Stimulated activated CD8-positive, alpha-beta memory T cell treated with anti-CD3 and anti-CD28 coated beads, Interleukin-15, amount 100 ng/mL, for 48 hours (primary cell): ENCODE measurements at regions not wholly inside any gene's neighbourhood (a gene's known extent, or its start where the extent isn't known, plus 50 kb on each side); places are given as distances from the start of the nearest gene placed in this dataset.

ENCODE experiments used
- DNase-seq, 2 donors: peaks; one replicate each; pipeline ENCODE4 v3.0.0-alpha.2; 2020; ENCODE audit warnings: low read depth in 2 of 2

DNA sequence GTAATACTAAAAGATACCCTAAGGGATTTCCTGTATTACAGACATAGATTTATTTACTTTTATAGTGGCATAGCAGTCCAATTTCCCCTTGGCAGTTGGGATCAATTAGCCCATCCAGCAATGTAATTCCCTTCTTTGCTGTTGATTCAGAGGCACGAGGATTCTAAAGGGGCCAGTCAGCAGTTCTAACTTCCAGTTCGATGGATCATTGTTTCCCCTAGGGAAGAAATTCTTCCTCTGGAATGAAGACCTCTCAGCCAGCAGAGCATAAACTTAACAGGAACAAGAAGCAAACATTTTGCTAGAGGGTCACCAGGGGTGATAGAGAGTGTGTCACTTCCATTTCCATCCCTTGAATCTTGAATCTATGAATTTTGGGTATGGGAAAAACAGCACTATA, 395.7 kb upstream of the NOVA1 start:
- DNase-seq = no peak

DNA sequence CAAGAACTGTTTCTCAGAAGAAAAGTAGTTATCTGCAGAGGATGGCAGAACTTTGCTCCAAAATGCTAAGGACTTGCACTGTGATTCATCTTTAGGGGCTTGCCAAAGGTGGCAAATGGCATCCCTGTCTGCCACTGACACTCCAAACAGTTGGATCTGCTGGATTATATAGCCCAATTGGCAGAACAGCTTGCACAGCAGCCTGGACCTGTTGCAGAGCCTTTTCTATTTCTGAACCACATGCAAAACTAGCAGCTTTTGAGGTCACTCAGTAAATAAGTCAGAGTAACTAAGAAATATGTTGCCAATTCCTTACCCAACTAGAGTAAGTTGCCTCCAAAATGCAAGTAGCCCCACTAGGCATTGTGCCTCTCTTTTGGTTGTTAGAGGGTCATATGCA, 397.5 kb upstream of the NOVA1 start:
- no peak for DNase-seq

DNA sequence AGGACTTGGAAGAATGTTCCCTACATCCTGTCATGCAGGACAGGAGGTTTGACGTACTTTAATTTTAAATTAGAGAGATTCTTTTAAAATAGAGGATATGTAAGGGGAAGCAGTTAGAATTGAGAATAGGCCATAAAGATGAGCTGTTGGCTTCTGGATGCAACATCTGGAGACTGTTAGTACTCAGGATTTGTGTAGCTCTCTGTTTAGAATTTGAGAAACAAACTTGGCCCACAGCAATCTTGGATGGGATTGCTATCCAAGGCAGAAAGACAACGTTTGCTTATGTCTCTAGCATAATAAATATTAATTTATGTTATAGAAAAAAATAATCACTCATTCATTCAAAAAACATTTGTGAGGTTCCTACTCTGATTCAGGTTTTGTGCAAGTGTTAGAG, 398.4 kb upstream of the NOVA1 start:
- no peak for DNase-seq

DNA sequence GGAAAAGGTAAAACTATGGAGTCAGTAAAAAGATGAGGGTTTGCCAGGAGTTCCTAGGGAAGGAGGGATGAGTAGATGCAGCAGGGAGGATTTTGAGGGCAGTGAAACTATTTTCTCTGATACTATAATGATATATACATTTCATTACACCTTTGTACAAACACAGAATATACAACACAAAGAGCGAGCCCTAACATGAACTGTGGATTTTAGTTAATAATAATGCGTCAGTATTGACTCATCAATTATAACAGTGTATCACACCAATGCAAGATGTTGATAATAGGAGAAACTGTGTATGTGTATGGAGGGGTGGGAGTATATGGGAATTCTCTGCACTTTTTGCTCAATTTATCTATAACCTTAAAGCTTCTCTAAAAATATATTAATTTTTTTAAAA, 404.3 kb upstream of the NOVA1 start:
- DNase-seq = no peak

DNA sequence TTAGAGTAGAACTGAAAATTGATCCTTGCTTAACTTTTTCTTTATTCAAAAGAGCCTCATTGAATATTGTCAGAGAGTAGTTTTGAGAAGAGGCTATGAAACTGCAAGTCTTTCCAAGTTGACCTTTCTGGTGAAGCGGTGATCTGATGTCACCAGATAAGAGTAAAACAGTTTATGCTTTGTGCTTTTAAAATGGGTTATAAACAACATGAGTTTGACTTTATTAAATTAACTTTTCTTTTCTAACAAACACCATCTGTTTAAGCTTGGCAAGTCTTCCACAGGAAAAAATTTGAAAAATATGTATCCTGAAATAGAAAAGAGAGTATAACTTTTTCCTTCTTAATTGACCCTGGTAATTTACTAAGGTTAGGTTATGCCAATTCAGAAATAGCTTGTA, 408.7 kb upstream of the NOVA1 start:
- no peak for DNase-seq

DNA sequence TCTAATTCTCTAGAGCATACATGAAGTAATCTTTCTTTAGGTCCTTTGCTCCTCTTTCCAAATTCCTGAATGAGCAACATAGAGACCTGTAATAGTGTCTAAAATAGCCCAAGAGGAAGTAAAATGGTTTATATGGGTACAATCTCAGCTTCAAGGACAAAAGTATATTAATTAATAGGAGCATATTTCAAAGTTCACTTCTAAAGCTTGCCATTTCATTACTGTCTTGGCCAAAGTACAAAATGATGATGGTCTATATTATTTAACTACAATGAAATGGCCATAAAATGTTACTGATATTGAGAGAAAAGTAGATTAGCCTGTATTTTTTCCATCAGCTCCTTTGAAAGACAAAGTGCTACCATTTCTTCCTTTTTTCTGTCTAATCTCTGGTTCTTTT, 410.4 kb upstream of the NOVA1 start:
- DNase-seq = no peak

DNA sequence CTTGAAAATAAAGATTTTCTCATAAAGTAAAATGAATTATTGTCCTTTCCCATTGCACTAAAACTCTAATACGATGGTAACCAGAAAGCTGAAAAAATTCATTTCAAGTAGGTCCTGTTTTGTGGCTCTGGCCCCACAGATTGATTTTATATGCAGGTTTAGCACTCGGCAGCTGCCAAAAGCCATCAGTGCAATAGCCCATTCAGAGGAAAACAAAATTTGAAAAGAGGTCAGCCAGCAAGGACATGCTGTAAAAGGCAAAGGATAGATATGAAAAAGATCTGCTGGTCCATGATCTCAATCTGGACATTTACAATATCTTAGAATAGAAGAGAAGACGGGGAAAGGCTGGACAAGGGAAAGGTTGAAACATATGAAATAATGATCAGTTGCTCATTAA, 414.8 kb upstream of the NOVA1 start:
- DNase-seq = no peak

DNA sequence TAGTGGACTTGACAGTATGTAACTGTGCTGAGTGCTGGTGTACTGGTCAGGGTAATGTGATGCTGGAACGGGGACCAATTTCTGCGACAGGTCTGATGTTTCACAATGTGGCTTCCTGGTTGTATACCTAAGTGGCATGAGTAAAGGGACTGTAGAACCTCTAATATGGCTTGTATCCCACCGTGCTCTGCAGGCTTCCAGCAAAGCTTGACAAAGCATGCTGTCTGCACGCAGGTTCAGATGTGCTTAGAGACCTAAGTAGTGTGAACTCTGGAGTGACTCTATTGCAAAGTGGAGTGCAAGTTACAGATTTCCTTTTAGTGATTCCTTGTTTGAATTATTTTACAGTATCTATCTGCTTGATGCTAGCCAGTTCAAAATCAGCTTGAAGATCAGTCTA, 415.8 kb upstream of the NOVA1 start:
- no peak for DNase-seq

DNA sequence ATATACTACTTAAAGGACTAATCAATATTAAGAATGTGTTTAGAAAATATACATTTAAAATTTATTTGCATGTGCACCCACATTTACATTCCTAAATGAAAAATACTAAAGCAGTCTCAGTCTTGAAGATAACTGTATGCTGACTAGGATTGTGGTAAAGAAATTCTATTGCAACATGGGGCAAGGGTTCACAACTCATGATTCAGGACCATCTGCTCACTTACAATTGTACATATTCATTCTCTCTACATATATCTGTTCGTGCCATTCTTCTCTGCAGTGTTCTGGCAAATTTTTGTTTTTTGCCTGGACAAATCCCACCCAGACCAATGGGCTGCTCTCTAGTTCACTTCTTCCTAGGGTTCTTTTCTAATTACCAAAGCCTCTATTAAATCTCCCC, 417.2 kb upstream of the NOVA1 start:
- DNase-seq = no peak

DNA sequence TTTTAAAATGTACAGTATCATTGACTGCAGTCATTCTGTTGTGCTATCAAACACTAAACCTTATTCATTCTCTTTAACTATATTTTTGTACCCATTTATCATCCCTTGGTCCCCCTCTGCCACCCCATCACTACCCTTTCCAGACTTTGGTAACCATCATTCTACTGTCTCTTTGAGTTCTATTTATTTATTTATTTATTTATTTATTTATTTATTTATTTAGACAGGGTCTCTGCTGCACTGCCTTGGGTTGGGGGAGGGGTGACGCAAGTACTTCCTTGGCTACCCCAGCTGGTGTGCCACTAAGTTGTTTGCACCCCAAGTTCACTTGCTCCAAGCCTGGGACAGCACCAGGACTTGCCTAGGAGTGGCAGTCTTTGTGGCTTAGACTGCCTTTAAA, 427.8 kb upstream of the NOVA1 start:
- DNase-seq = no peak

DNA sequence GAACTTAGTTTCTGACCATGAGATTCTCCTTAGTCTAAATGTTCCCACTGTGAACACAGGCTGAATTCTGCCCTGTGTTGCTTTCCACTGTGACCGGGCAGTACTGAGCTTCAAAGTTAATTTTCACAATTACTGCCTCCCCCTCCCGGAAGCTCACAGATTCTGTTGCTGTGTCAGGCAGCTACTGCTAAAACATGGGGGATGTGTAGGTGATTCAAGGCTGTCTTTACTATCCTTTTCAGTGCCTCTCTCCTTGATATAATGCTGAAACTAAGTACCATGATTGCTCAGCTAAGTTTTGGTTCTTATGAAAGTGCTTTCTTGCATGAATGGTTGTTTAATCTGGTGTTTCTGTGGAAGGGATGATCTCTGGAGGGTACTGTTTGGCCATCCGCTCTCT, 428.3 kb upstream of the NOVA1 start:
- DNase-seq = no peak

DNA sequence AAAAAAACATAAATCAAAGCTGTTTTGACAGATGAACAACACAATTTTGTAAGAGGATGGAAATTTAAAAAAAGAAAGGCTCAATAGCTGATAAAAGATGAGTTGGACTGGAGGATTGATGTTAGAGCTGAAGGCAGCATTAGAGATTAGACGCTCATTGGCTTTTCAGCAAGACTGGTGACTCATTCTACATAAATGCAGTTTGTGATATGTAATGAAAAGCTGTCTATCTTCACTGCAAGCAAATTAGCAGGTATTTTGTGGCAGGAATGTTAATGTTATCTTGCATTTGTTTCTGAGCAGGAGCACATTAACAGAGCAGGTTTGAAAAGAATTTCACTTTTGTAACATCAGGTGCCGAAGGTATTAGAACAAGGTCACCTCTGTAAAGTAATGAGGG, 442.7 kb upstream of the NOVA1 start:
- DNase-seq = no peak

DNA sequence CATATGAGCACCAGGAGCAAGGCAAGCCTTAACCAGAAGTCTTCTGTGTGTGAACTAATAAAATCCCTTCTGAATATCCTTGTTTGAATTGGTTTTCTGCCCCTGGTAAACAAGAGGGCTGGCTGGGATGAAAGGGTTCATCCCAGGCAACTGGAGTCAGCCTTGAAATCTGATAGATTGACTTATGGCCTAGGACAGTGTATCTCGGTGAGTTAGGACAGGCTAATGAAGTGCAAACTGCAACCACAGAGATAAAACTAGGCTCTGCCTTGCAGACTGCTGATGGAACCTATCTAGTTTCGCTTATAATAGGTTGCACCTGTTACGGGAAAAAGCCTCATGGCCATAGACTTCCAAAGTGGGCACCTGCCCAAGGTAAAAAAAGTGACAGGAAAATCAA, 451.9 kb upstream of the NOVA1 start:
- DNase-seq = no peak

DNA sequence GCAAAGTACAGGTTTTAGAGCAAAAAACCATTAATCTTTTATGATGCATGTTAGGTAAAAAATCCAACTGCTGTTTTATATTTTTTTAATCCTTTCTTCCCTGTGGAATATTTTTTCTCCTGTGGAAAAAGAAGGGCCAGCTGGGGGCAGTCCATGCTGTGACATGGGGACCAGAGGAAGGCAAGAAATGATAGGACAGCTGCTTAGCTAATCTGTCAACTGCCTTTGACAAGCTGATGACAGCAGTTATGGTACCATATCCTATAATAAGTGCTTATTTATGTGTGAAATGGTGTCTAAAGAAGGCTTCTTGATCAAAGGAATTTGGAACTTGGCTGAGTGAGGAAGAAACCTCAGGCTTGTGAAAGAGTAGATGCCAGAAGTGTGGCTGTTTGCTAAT, 452.4 kb upstream of the NOVA1 start:
- no peak for DNase-seq

DNA sequence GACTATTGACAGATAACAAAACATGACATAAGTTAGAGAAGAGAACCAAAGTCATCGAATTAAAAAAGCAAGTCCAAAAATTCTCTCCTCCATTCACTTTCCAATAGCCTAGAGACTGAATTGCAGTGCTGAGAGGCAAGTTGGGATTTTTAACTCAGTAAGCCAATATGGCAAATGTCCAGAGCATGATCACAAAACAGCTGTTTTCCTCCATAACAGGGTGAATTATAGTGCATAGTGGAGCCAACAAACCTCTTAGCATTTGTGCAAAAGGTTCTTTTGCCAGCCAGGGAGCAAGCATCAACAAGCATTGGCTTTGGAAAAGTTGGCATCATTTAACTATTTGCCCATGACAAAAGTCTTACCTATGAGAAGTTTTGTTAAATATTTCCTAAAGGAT, 458.8 kb upstream of the NOVA1 start:
- DNase-seq = no peak

DNA sequence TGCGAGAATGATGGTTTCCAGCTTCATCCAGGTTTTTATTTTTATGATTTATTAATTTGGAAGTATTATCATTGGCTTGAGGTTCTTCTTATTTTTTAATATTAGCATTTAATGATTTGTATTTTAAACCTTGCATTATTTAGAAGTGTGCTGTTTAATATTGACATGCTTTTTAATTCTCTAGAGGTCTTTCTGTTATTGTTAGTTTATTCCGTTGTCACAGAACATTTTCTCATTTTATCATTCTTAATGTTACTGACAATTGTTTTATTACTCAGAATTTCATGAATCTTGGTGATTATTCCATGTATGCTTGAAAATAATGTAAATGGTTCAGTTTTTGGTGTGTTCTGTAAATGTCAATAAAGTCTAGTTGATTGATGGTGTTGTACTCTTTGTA, 463.5 kb upstream of the NOVA1 start:
- no peak for DNase-seq

DNA sequence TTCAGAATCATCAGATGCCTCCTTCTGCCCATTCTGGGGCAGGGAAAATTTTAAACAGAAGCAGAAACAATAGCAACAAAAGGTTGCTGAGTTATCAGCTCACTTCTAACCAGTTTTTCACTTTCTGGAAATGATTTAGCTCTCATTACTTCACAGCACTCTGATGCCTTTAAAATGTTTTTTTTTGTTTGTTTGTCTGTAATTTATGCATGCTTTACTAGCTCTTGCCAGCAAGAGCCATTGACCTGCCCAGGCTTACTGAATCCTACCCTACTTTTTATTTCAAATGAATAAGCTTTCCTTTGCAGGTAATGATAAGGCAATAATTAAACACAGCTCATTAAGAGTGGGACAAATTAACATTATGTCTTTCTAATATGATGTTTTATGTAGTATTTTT, 466.1 kb upstream of the NOVA1 start:
- no peak for DNase-seq

DNA sequence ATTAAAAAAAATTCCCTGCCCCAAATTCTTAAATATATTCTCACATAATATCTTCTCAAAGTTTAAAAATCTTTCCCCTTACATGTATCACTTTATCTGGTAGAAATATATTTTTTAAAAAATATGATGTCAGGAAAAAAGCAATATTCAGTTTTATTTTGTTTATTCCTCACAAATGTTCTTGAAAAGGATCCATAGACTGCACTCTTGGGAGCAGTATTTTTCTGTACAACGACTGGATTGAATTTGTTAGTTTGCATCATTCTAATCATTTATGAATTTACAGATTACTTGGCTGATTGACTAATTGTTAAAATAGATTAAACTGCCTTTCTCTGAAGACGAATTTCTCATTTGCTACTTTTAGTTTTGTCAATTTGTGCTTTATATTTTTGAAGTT, 468.1 kb upstream of the NOVA1 start:
- DNase-seq = no peak

DNA sequence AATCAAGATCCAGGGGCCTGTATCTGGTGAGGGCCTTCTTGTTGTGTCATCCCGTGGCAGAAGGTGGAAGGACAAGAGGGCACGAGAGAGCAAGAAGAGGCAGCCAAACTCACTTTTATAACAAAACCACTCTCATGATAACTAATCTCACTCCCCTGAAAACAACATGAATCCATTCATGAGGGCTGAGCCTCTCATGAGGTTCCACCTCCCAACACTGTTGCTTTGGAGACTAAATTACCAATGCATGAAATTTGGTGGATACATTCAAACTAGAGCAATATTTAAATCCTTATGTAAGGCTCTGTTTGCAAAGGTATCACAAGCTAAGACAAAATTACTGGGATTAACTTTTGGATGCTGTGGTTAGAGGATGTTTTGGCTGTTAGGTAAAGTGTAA, 470.1 kb upstream of the NOVA1 start:
- no peak for DNase-seq

DNA sequence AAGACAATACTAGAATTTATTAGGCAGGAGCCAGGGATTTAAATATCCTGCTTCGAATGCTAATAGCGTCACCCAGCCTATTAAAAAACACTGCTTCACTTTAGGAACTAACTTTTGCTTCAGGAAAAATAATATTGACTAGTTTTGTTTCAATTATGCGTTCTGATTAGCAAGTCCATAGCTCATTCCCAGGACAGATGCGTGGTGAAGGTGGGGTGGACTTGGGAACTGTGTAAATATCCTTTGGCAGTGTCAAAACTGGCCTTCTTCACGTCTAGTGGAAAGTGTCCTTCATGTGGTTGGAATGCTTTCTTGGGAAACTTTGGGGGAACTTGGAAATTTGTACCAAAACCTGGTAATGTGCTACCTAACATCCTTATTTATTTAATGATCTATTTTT, 474.8 kb upstream of the NOVA1 start:
- no peak for DNase-seq

DNA sequence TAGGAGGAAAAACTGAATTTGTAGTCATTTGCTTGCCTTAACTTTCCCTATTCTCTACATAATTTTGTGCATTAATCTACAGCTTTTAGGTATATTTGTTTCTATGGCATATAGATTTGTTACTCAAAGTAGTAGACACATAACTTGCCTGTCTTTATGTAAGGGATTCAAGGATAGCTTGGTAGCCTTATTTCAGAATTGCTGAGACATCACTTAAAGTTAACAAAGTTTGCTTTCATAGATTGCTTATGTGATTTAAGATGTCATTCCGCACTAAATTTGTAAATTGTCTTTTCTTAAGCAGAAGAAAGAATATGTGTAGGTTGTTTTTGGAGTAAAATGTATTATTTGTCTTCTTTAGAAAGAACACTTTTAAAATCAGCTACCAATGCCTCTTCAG, 477.7 kb upstream of the NOVA1 start:
- DNase-seq = no peak

DNA sequence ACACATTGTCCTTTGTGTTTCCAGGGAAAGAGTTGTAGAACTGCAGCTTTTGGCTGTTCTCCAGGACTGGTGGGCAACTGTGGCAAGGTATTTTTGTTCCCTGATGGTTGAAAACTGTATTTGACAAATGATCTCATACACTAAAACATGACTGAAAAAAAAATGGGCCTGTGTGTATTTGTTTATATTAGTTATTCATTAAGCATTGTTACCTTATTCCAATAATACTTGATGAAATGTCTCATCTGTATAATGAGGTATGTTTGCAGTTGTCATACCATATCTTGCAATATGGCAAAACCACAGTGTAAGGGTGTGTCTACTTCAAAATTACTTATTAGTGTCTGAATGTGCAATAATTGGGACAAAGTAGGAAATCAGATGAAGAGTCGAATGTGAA, 479.4 kb upstream of the NOVA1 start:
- DNase-seq = no peak

DNA sequence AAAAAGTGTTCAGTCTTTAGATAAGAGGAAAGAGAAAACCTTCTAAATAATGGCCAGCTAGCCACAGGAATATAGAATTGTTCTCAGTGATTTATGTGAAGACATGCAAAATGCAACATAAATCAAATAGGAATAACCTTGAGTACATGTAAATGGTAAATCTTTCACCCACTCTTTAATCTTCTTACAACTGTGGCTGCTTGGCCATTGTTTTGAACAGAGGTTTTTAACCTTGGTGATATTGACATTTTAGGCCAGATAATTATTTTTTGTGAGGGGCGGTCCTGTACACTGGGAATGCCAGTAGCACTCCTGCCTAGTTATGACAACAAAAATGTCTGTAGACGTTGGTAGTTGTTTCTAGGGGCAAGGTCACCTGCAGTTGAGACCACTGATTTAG, 479.9 kb upstream of the NOVA1 start:
- no peak for DNase-seq

DNA sequence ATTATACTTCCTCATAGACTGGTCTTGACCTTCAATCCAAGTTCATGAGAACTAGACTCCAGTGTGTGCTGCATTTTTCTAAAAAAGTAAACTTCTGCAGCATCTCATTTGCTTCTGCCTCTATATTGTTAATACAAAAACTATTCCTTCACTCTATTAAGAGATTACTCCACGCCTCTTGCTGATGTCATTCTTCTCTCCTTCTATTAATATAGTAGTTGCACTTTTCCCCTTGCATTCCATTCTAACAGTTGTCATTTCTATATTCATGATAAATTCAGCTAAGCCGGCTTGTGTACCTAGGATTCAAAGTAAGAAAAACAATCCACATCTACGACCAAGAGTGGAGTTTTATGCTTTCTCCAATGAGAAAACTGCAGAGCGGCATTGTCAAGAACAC, 480.4 kb upstream of the NOVA1 start:
- no peak for DNase-seq

DNA sequence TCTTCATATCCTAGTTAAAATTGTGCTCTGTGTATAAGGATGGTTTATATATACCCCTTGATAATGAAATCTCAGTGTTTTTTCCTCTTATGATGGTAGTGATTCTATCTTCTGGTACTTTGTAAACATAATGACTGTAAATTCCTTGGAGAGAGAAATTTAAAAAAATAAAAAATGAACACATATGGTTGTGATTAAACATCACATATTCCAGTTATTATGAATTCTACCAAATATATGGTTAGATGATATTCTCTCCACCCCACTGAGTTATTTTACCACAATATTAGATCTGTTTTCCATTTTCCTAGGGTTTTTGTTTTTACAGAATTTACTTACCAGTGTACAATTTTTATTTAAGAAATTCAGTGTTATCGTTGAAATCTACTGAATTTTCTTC, 481.9 kb upstream of the NOVA1 start:
- DNase-seq = no peak
